Neural progenitor cell (in vitro differentiated cells): ENCODE measurements at regions not wholly inside any gene's neighbourhood (a gene's known extent, or its start where the extent isn't known, plus 50 kb on each side); places are given as distances from the start of the nearest gene placed in this dataset.

Source experiments
- CTCF ChIP-seq: fragments of 200-600 bp; sonication (generic); IDR thresholded peaks from 2 replicates; pipeline ENCODE4 v1.5.1; 2017; ENCODE audit warnings: antibody characterized with exemption, mild to moderate bottlenecking
- EZH2 ChIP-seq: fragments of 200-600 bp; sonication (generic); IDR thresholded peaks from 2 replicates; pipeline ENCODE4 v1.6.1; 2017; ENCODE audit warnings: antibody characterized with exemption, mild to moderate bottlenecking, moderate library complexity
- EZH2phosphoT487 ChIP-seq: fragments of 200-600 bp; sonication (generic); IDR thresholded peaks from 2 replicates; pipeline ENCODE4 v1.6.1; 2017; ENCODE audit warnings: antibody characterized with exemption

- no peak for TF ChIP-seq CTCF
- TF ChIP-seq EZH2 = no peak
- TF ChIP-seq EZH2phosphoT487 = no peak
Observed at GRCh38 chr2:217037353-217037752, 177.5 kb upstream of the TNP1 start.
